Keratinocyte (primary cell): ENCODE measurements at regions not wholly inside any gene's neighbourhood (a gene's known extent, or its start where the extent isn't known, plus 50 kb on each side); places are given as distances from the start of the nearest gene placed in this dataset.
A peak's percentile ranks its signal among the peaks of the same experiment; 100 is the strongest.

Experiments
- DNase-seq: peaks from one replicate; pipeline ENCODE4 v3.0.0-alpha.2; 2011; ENCODE audit warnings: low read depth, missing footprints, low spot score
- FAIRE-seq: peaks from 2 replicates; lab custom pipeline; 2011; peaks lifted over from hg19 to GRCh38; lab: Jason Lieb, UNC
- H2AFZ ChIP-seq: 2 replicates; pipeline ENCODE4 v1.6.0; 2012; ENCODE audit warnings: low read length, control low read depth, inconsistent platforms; ENCODE audit not compliant: control insufficient read depth
- H3K27ac ChIP-seq: 2 replicates; pipeline ENCODE4 v1.5.1; 2011; ENCODE audit warnings: low read length; ENCODE audit not compliant: control insufficient read depth, insufficient read depth
- H3K27me3 ChIP-seq: 3 replicates; pipeline ENCODE4 v1.6.0; 2011; ENCODE audit warnings: low read length; ENCODE audit not compliant: control insufficient read depth, insufficient read depth; ENCODE audit errors: extremely low read depth
- H3K36me3 ChIP-seq, 2 experiments: 2 replicates in 1 of 2; 3 replicates in 1 of 2; pipeline ENCODE4 v1.5.1; 2011; ENCODE audit warnings: low read length in 2 of 2, mild to moderate bottlenecking in 1 of 2; ENCODE audit not compliant: control insufficient read depth in 2 of 2, insufficient read depth in 2 of 2; ENCODE audit errors: extremely low read depth in 1 of 2
- H3K4me1 ChIP-seq: 3 replicates; pipeline ENCODE4 v1.5.1; 2011; ENCODE audit warnings: low read length; ENCODE audit not compliant: control insufficient read depth, insufficient read depth; ENCODE audit errors: extremely low read depth
- H3K4me2 ChIP-seq: 3 replicates; pipeline ENCODE4 v1.6.0; 2011; ENCODE audit warnings: low read depth, low read length; ENCODE audit not compliant: control insufficient read depth, insufficient read depth; ENCODE audit errors: extremely low read depth
- H3K4me3 ChIP-seq, 3 experiments: fragments of 200-600 bp in 1 of 3; sonication (generic) in 1 of 3; 2 replicates in 2 of 3; 3 replicates in 1 of 3; pipeline ENCODE4 v1.5.1; 2011 to 2016; ENCODE audit warnings: low read length in 3 of 3, mild to moderate bottlenecking in 3 of 3, control low read depth in 2 of 3, inconsistent platforms in 1 of 3, low read depth in 1 of 3, mixed read lengths in 1 of 3, mixed run types in 1 of 3, moderate library complexity in 1 of 3; ENCODE audit not compliant: control insufficient read depth in 2 of 3, insufficient read depth in 2 of 3; ENCODE audit errors: extremely low read depth in 1 of 3
- H3K79me2 ChIP-seq: 2 replicates; pipeline ENCODE4 v1.6.0; 2012; ENCODE audit warnings: low read length; ENCODE audit not compliant: control insufficient read depth, insufficient read depth
- H3K9ac ChIP-seq: 3 replicates; pipeline ENCODE4 v1.6.0; 2011; ENCODE audit warnings: low read length; ENCODE audit not compliant: control insufficient read depth, insufficient read depth; ENCODE audit errors: extremely low read depth
- H3K9me1 ChIP-seq: 3 replicates; pipeline ENCODE4 v1.6.0; 2011; ENCODE audit warnings: low read length; ENCODE audit not compliant: control insufficient read depth, insufficient read depth; ENCODE audit errors: extremely low read depth
- H3K9me3 ChIP-seq: 2 replicates; pipeline ENCODE4 v1.5.1; 2012; ENCODE audit warnings: low read depth, low read length; ENCODE audit not compliant: control insufficient read depth
- H4K20me1 ChIP-seq: 3 replicates; pipeline ENCODE4 v1.6.0; 2011; ENCODE audit warnings: low read length; ENCODE audit not compliant: control insufficient read depth, insufficient read depth; ENCODE audit errors: extremely low read depth
- CTCF ChIP-seq, 3 experiments: IDR thresholded peaks in 1 of 3; conservative IDR thresholded peaks in 1 of 3; optimal IDR thresholded peaks in 1 of 3; 2 replicates in 2 of 3; 3 replicates in 1 of 3; pipeline versions ENCODE3 to v1.5.1; 2011; ENCODE audit warnings: low read length in 3 of 3, mild to moderate bottlenecking in 3 of 3, moderate library complexity in 2 of 3, control low read depth in 1 of 3, inconsistent platforms in 1 of 3; ENCODE audit not compliant: insufficient read depth in 2 of 3; ENCODE audit errors: extremely low read depth in 1 of 3
- EZH2 ChIP-seq: IDR thresholded peaks from one replicate; pipeline ENCODE4 v1.6.1; 2012; ENCODE audit warnings: inconsistent platforms, mild to moderate bottlenecking, low read length, moderate library complexity
- dilution Hi-C: fragments of 300-500 bp; cut with MboI; formaldehyde crosslinking; loops from one replicate; pipeline ENCODE4 v1.7.0; 2020; ENCODE audit warnings: low sequenced_read_pairs; ENCODE audit not compliant: extremely low pct_ligation_motif_present

GRCh38 chr2:144015036-144015435 is 504.9 kb downstream of the ZEB2 start:
- Histone ChIP-seq H3K9me3 (no peaks in the 10 kb centered on the region), H3K4me3 (no peak overlapping the region), H4K20me1 (no peaks in the 10 kb centered on the region), H3K4me1 (peaks cover 39% of the 10 kb centered on the region), H3K4me2 (no peak overlapping the region), H3K9me1 (no peaks in the 10 kb centered on the region), H3K27ac (no peak overlapping the region), H3K9ac (no peak overlapping the region), H3K79me2 (no peaks in the 10 kb centered on the region), H3K27me3 (no peaks in the 10 kb centered on the region), H2AFZ (no peak overlapping the region), H3K36me3 (no peaks in the 10 kb centered on the region)
- TF ChIP-seq CTCF (optimal IDR thresholded peaks at IDR 0.05 in 1 of 3, IDR thresholded peaks at IDR 0.05 in 1 of 3, conservative IDR thresholded peaks at IDR 0.05 in 1 of 3; ENCODE audit: extremely low read depth in 1 of 3, insufficient read depth in 2 of 3, low read length in 3 of 3) (no peak), EZH2 (no peak)
- no peak for FAIRE-seq
- DNase-seq: no peak
- dilution Hi-C loops: no loop called here

DNA sequence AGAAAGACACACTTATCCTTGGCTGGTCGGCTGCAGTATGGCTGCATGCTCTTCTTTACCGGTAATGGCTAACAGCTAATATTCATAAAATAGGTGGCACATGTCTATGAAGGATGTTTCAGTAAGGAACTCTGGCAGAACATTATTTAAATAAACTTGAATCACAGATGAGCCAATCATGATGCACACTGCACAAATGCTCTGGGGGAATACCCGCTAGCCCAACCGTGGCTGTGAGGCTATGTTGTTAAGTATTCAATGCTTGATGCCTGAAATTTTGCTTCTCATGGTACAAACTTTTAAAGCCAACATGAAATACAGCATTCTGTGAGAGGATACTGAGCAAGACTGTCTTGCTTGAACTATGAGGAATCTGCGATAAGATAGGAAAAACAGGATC is 505.8 kb downstream of the ZEB2 start:
- FAIRE-seq: peak; percentile 52
- H3K27me3 ChIP-seq: no peaks in the 10 kb centered on the region
- no peak overlapping the region for H3K9ac ChIP-seq
- H3K4me1 ChIP-seq: peaks cover 44% of the 10 kb centered on the region
- DNase-seq: no peak
- H3K27ac ChIP-seq: no peak overlapping the region
- H3K9me1 ChIP-seq: no peaks in the 10 kb centered on the region
- H3K9me3 ChIP-seq: no peaks in the 10 kb centered on the region
- TF ChIP-seq EZH2 (no peak), CTCF (optimal IDR thresholded peaks at IDR 0.05 in 1 of 3, IDR thresholded peaks at IDR 0.05 in 1 of 3, conservative IDR thresholded peaks at IDR 0.05 in 1 of 3; ENCODE audit: extremely low read depth in 1 of 3, insufficient read depth in 2 of 3, low read length in 3 of 3) (no peak)
- H3K36me3 ChIP-seq: no peaks in the 10 kb centered on the region
- dilution Hi-C loops: no loop called here
- H2AFZ ChIP-seq: no peak overlapping the region
- H3K4me3 ChIP-seq: no peak overlapping the region
- no peaks in the 10 kb centered on the region for H4K20me1 ChIP-seq
- H3K79me2 ChIP-seq: no peaks in the 10 kb centered on the region
- H3K4me2 ChIP-seq: no peak overlapping the region
